DOHH2 (cell line): ENCODE measurements at regions not wholly inside any gene's neighbourhood (a gene's known extent, or its start where the extent isn't known, plus 50 kb on each side); places are given as distances from the start of the nearest gene placed in this dataset.
"Not testable (repeated sequence)": the region's sequence is repeated elsewhere in the genome, so short reads cannot be mapped to it uniquely, and the experiment has no call there.

Experiments used
- CTCF ChIP-seq: fragments of 200-600 bp; sonication (generic); IDR thresholded peaks from one replicate; pipeline ENCODE4 v1.5.1; 2014; ENCODE audit warnings: antibody characterized with exemption, mild to moderate bottlenecking, low read depth, low read length; ENCODE audit not compliant: poor library complexity, severe bottlenecking
- EZH2phosphoT487 ChIP-seq: fragments of 200-600 bp; sonication (generic); IDR thresholded peaks from 2 replicates; pipeline ENCODE4 v1.6.1; 2017; ENCODE audit warnings: borderline replicate concordance, mild to moderate bottlenecking, antibody characterized with exemption, low read length, moderate library complexity, mixed read lengths

GRCh38 chr2:87088079-87088478 is 66.4 kb upstream of the PLGLB1 start:
- TF ChIP-seq CTCF, EZH2phosphoT487: not testable (repeated sequence)
